ENCODE measurements at regions not wholly inside any gene's neighbourhood (a gene's known extent, or its start where the extent isn't known, plus 50 kb on each side); places are given as distances from the start of the nearest gene placed in this dataset.

GRCh38 chr3:164533275-164533674 lies 545.0 kb downstream of the SI start:
- CTCF ChIA-PET: interaction anchor here (0.6 kb wide), 1 partner anchor 90 kb away, joined by 3 read pairs; no protein-coding TSS in a partner anchor

DNA sequence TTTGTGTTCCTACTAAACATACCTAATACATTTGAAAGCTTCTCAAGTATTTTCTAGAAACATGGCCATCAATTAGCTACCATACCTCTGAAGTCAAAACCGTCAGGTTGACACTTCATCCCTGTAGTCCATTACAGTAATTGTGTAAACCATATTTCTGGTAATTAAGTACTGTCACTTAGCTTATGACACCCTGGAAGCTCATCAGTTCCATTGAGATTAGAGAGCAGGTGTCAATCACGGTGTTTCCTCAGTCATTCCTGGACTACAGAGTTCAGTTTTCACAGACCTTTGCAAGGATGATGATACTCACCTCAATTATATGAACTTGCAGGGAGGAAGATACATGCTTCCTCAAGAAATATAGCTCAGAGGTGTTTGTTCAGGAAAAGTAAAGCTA lies 552.0 kb downstream of the SI start:
- Mint-ChIP-seq H3K27me3 (ENCODE audit: unreplicated experiment) (no peaks in the 10 kb centered on the region), H3K4me3 (ENCODE audit: low read depth, unreplicated experiment) (no peak overlapping the region), H3K9me3 (ENCODE audit: low read depth, unreplicated experiment) (peaks cover 13% of the 10 kb centered on the region), H3K4me1 (ENCODE audit: low read depth, unreplicated experiment) (peaks cover 7% of the 10 kb centered on the region), H3K36me3 (ENCODE audit: insufficient read depth, unreplicated experiment) (no peaks in the 10 kb centered on the region), H3K27ac (ENCODE audit: unreplicated experiment) (no peak overlapping the region)
- no TSS peak for BruUV-seq (replicated peaks)
- no peak for DNase-seq
- intact Hi-C loops (cut with micrococcal nuclease; ENCODE audit: unreplicated experiment): no loop called here
- CTCF ChIA-PET: interaction anchor here (0.6 kb wide), 1 partner anchor 13 kb away, joined by 3 read pairs; no protein-coding TSS in a partner anchor
- TF ChIP-seq CTCF (IDR thresholded peaks at IDR 0.05; ENCODE audit: unreplicated experiment): no peak

More at GRCh38 chr3:164533275-164533674, 545.0 kb downstream of the SI start:
- no peak for DNase-seq
- BruUV-seq (replicated peaks): no TSS peak
- intact Hi-C loops (cut with micrococcal nuclease; ENCODE audit: unreplicated experiment): no loop called here
- Mint-ChIP-seq H3K4me3 (ENCODE audit: low read depth, unreplicated experiment) (no peak overlapping the region), H3K9me3 (ENCODE audit: low read depth, unreplicated experiment) (no peaks in the 10 kb centered on the region), H3K27ac (ENCODE audit: unreplicated experiment) (no peak overlapping the region), H3K27me3 (ENCODE audit: unreplicated experiment) (no peaks in the 10 kb centered on the region), H3K4me1 (ENCODE audit: low read depth, unreplicated experiment) (no peaks in the 10 kb centered on the region), H3K36me3 (ENCODE audit: insufficient read depth, unreplicated experiment) (no peaks in the 10 kb centered on the region)
- TF ChIP-seq CTCF (IDR thresholded peaks at IDR 0.05; ENCODE audit: unreplicated experiment): no peak

GRCh38 chr3:164524201-164524600 lies 554.1 kb downstream of the SI start:
- no peak for DNase-seq
- CTCF ChIA-PET: no interaction called here

GRCh38 chr3:164522073-164522763 lies 556.1 kb downstream of the SI start:
- no peak for TF ChIP-seq CTCF (IDR thresholded peaks at IDR 0.05; ENCODE audit: unreplicated experiment)
- intact Hi-C loops (cut with micrococcal nuclease; ENCODE audit: unreplicated experiment): no loop called here
- H3K4me3 Mint-ChIP-seq (ENCODE audit: low read depth, unreplicated experiment): no peak overlapping the region
- peaks cover 7% of the 10 kb centered on the region for H3K4me1 Mint-ChIP-seq (ENCODE audit: low read depth, unreplicated experiment)
- H3K9me3 Mint-ChIP-seq (ENCODE audit: low read depth, unreplicated experiment): peaks cover 13% of the 10 kb centered on the region
- CTCF ChIA-PET: no interaction called here
- H3K36me3 Mint-ChIP-seq (ENCODE audit: insufficient read depth, unreplicated experiment): no peaks in the 10 kb centered on the region
- no peak for DNase-seq
- BruUV-seq (replicated peaks): no TSS peak
- H3K27me3 Mint-ChIP-seq (ENCODE audit: unreplicated experiment): no peaks in the 10 kb centered on the region
- no peak overlapping the region for H3K27ac Mint-ChIP-seq (ENCODE audit: unreplicated experiment)

More at GRCh38 chr3:164524201-164524600, 554.1 kb downstream of the SI start:
- Mint-ChIP-seq H3K4me3 (ENCODE audit: low read depth, unreplicated experiment) (no peak overlapping the region), H3K9me3 (ENCODE audit: low read depth, unreplicated experiment) (peaks cover 13% of the 10 kb centered on the region), H3K27me3 (ENCODE audit: unreplicated experiment) (no peaks in the 10 kb centered on the region), H3K36me3 (ENCODE audit: insufficient read depth, unreplicated experiment) (no peaks in the 10 kb centered on the region), H3K27ac (ENCODE audit: unreplicated experiment) (no peak overlapping the region), H3K4me1 (ENCODE audit: low read depth, unreplicated experiment) (peaks cover 7% of the 10 kb centered on the region)
- no TSS peak for BruUV-seq (replicated peaks)
- intact Hi-C loops (cut with micrococcal nuclease; ENCODE audit: unreplicated experiment): no loop called here
- no peak for TF ChIP-seq CTCF (IDR thresholded peaks at IDR 0.05; ENCODE audit: unreplicated experiment)

Data from Calu3 (cell line).